GM19467 (cell line): ENCODE measurements at regions not wholly inside any gene's neighbourhood (a gene's known extent, or its start where the extent isn't known, plus 50 kb on each side); places are given as distances from the start of the nearest gene placed in this dataset.

Source experiments
- ATAC-seq: cut with Tn5 transposase; IDR thresholded peaks from one replicate; pipeline ENCODE4 v1.9.1; 2021; ENCODE audit warnings: mild to moderate bottlenecking, moderate library complexity; ENCODE audit not compliant: unreplicated experiment

- no peak for ATAC-seq
Measured at GRCh38 chr15:53401503-53401902, 358.0 kb downstream of the WDR72 start.

GRCh38 chr15:53400986-53401385, 358.5 kb downstream of the WDR72 start:
- no peak for ATAC-seq

GRCh38 chr15:53397041-53397616, 362.3 kb downstream of the WDR72 start:
- no peak for ATAC-seq

- ATAC-seq = no peak
Measured at GRCh38 chr15:53395871-53396270, 363.6 kb downstream of the WDR72 start.

- no peak for ATAC-seq
Measured at GRCh38 chr15:53390549-53390948, 368.9 kb downstream of the WDR72 start.

- ATAC-seq = no peak
Measured at GRCh38 chr15:53389271-53390037, 370.0 kb downstream of the WDR72 start.

- no peak for ATAC-seq
Measured at GRCh38 chr15:53384417-53384816, 375.0 kb downstream of the WDR72 start.

- ATAC-seq = no peak
Measured at GRCh38 chr15:53378096-53378800, 381.2 kb downstream of the WDR72 start.

- ATAC-seq = no peak
Measured at GRCh38 chr15:53367740-53368139, 391.7 kb downstream of the WDR72 start.

GRCh38 chr15:53360881-53361280, 398.6 kb downstream of the WDR72 start:
- no peak for ATAC-seq

- no peak for ATAC-seq
Measured at GRCh38 chr15:53359038-53359437, 400.4 kb downstream of the WDR72 start.

GRCh38 chr15:53354874-53355273, 404.6 kb downstream of the WDR72 start:
- no peak for ATAC-seq

GRCh38 chr15:53351373-53351772, 408.1 kb downstream of the WDR72 start:
- no peak for ATAC-seq

GRCh38 chr15:53346583-53346982, 412.9 kb downstream of the WDR72 start:
- no peak for ATAC-seq

- ATAC-seq = no peak
Measured at GRCh38 chr15:53331328-53332190, 427.9 kb downstream of the WDR72 start.

- no peak for ATAC-seq
Measured at GRCh38 chr15:53328341-53328740, 431.1 kb downstream of the WDR72 start.

- no peak for ATAC-seq
Measured at GRCh38 chr15:53324061-53324460, 435.4 kb downstream of the WDR72 start.

GRCh38 chr15:53323191-53323590, 436.3 kb downstream of the WDR72 start:
- ATAC-seq = no peak

GRCh38 chr15:53320816-53321215, 438.6 kb downstream of the WDR72 start:
- no peak for ATAC-seq

- no peak for ATAC-seq
Measured at GRCh38 chr15:53312707-53313106, 446.8 kb downstream of the WDR72 start.

GRCh38 chr15:53310709-53311108, 448.8 kb downstream of the WDR72 start:
- no peak for ATAC-seq
